HG03439 (cell line): ENCODE measurements at regions not wholly inside any gene's neighbourhood (a gene's known extent, or its start where the extent isn't known, plus 50 kb on each side); places are given as distances from the start of the nearest gene placed in this dataset.
"Not testable (repeated sequence)": the region's sequence is repeated elsewhere in the genome, so short reads cannot be mapped to it uniquely, and the experiment has no call there.

Experiments
- ATAC-seq: cut with Tn5 transposase; IDR thresholded peaks from one replicate; pipeline ENCODE4 v1.9.1; 2021; ENCODE audit warnings: mild to moderate bottlenecking, moderate library complexity; ENCODE audit not compliant: unreplicated experiment

DNA sequence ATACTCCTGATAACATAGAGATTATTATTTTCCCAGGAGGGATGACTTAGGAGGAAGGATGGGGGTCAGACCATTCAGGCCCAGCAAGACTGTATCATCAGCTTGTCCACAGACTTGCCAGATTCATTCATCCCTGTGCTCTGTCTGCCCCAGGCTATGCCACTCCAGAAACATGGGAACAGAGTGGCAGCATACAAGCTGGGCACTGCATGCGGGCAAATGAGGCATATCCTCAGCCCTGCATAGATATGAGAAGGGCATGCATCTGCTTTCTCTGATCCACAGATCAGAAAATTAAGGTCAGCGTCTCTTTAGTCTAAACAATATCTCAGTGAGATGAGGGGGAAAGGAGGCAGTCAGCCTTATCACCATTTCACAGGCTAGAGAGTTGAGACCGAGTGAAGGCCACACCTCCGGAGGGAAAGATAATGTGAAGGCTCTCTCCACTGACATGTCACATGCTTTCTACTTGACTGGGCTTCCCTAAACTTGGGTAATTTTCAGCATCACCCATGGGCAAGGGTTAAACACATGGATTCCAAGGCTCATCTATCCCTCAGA lies 140.5 kb downstream of the TFAP2B start:
- ATAC-seq, result no peak

GRCh38 chr6:50961611-50962010 lies 142.9 kb downstream of the TFAP2B start:
- no peak for ATAC-seq

DNA sequence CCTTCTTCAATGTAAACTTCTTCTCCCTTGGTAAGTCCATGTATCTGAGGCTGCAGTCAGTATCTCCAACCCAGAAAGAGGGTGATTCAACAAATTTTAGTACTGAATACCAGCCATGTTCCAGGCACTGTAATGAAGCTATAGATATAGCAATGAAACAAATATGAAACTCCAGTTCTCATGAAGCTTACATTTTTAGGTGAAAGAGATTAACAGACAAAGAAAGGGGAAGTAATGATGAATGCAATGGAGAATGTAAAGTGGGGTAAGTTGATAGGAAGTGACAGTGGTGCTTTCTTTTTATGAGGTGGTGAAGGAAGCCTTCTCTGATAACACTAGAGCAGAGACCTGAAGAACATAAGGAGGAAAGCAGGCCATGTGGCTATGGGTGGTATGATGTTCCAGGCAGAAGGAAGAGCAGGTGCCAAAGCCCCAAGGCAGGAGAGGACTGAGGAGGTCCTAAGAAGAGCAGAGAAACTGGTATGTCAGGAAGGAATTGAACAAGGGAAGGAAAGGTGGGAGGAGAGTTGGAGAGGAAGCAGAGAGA lies 143.6 kb downstream of the TFAP2B start:
- no peak for ATAC-seq

DNA sequence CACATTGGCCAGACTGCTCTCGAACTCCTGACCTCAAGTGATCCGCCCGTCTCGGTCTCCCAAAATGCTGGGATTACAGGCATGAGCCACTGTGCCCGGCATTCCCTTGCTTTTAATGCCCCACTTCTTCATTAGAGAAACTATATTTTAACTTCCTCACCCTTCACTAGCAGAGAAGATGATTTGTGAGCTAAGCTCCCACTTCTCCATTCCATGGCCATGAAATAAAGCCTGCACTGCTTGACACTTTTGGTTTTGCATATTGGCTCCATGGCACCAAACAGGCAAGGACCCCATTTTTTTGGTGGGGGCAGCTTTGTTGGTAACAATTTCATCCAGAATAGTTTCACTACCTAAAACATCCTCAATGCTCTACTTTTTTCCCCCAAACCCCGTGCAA lies 145.3 kb downstream of the TFAP2B start:
- no peak for ATAC-seq

GRCh38 chr6:50965495-50965894 lies 146.8 kb downstream of the TFAP2B start:
- ATAC-seq, result no peak

DNA sequence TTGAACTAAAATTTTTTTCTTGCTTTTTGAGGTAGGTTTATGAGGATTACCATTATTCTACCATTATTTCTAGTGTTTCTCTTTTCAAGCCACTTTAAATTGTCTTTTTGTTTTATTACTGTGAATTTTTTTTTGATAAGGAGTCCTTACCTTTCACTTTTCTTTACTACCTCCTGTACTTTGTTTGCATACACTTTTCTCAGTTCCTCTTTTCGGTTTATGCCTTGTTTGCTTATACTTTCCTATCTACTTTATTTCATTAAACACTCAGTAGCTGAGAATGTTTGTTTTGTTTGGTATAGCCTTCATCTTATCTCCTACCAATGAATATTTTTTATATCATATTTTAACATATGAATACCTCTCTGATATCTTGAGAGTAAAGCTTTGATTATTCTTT lies 147.9 kb downstream of the TFAP2B start:
- ATAC-seq, result peak; percentile 80

GRCh38 chr6:50966986-50967385 lies 148.3 kb downstream of the TFAP2B start:
- ATAC-seq, result no peak

DNA sequence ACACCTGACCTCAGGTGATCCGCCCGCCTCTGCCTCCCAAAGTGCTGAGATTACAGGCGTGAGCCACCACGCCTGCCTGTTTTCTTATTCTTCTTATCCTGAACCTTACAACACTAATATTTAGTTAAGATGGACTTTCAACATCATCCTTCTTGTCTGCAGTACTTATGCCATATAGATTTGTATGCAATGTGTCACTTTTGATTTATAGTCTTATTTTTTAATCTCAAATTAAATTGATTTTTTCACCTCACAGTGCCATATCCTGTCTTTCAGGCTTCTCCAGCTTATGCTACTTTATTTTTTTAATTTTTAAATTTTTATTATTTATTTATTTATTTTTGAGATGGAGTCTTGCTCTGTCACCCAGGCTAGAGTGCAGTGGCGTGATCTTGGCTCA lies 149.6 kb downstream of the TFAP2B start:
- ATAC-seq, result not testable (repeated sequence)

DNA sequence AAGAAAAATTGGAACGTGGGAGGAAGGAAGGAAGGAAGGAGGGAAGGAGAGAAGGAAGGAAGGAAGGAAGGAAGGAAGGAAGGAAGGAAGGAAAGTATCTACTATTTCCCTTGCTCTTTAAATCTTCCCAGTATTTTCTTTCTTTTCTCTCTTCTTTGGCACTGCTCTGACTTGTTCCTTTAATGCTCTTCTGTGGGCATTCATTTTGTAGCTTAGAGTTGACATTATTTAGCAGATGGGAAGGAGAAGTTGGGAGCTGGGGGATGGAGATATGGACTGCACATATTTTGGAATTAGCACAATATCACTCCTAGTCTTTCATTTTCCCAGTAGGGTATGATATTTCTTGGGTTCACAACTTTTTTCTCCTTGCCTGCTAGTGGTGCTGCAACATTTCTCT lies 152.2 kb downstream of the TFAP2B start:
- no peak for ATAC-seq

DNA sequence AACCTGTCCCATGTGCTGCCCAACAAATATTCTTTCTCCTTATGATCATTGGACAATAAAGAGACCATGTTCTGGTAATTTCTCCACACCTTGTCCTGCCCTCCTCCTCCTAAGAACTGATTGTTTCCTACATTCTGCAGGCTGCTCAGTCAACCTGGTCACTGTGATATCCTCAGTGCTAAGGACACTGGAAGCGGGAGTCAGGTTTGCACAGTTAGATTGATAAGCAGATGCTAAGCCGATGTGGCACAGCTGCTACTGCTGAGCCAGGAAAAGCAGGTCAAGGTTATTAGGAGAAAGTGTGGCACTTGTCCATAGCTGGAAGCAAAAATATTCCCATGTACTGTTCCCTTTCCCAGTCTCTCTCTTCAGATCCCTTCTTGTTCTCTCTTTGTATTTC lies 154.8 kb downstream of the TFAP2B start:
- no peak for ATAC-seq

GRCh38 chr6:50974319-50974718 lies 155.6 kb downstream of the TFAP2B start:
- ATAC-seq, result no peak

DNA sequence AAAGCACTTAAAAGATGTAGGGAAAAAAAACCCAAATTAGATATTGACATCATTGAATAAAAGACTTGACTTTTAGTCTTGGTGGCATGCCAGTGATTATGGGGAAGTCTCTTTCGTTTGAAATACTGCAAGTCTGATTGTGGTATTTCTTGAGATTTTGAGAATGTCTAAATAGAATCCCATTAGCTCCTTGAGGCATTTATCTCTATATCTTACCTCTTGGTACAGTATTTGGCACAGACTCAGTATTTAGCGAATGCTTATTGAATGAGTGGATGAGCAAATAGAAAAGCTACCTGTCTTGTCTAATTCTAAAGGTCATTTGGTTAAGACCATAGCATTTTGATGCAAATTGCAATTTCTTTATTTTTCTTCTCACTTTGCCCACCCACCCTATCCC lies 156.5 kb downstream of the TFAP2B start:
- no peak for ATAC-seq

GRCh38 chr6:50976907-50977306 lies 158.2 kb downstream of the TFAP2B start:
- ATAC-seq, result no peak

DNA sequence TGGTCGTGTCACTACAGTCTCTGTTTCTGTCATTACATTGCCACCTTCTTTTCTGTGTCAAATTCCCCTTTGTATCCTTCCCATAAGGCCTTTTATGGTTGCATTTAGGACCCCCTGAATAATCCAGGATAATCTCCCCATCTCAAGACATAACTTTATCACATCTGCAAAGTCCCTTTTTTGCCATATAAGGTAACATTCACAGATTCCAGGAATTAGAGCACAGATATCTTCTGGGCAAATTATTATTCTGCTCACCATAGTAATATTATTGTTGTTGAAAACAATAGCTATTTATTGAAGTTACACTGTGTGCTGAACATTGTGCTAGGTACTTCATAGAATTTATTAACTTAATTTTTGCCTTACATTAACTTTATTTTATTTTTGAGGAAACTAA lies 159.1 kb downstream of the TFAP2B start:
- no peak for ATAC-seq

GRCh38 chr6:50978380-50979170 lies 159.9 kb downstream of the TFAP2B start:
- no peak for ATAC-seq

GRCh38 chr6:50979171-50979525 lies 160.5 kb downstream of the TFAP2B start:
- no peak for ATAC-seq

DNA sequence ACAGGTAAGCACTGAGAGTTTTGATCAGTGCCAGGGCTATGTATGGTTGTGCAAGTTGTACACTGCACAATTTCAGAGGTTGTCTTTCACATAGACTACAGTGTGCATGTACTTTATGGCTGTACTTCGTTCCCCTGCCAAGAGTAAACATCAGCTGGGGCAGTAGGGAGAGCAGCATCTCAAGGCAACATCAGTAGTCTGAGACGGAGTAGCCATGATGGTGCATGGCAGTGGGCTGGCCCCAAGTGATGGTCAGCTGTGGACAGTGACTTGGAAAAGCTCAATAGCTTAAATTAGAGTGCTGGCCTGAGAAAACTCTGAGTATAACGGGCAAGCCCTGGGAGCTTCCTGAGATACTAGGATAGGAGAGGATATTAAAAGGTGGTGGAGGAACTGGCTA lies 165.5 kb downstream of the TFAP2B start:
- ATAC-seq, result no peak

GRCh38 chr6:50986319-50986718 lies 167.6 kb downstream of the TFAP2B start:
- ATAC-seq, result no peak

GRCh38 chr6:50989123-50989522 lies 170.5 kb downstream of the TFAP2B start:
- ATAC-seq, result no peak

DNA sequence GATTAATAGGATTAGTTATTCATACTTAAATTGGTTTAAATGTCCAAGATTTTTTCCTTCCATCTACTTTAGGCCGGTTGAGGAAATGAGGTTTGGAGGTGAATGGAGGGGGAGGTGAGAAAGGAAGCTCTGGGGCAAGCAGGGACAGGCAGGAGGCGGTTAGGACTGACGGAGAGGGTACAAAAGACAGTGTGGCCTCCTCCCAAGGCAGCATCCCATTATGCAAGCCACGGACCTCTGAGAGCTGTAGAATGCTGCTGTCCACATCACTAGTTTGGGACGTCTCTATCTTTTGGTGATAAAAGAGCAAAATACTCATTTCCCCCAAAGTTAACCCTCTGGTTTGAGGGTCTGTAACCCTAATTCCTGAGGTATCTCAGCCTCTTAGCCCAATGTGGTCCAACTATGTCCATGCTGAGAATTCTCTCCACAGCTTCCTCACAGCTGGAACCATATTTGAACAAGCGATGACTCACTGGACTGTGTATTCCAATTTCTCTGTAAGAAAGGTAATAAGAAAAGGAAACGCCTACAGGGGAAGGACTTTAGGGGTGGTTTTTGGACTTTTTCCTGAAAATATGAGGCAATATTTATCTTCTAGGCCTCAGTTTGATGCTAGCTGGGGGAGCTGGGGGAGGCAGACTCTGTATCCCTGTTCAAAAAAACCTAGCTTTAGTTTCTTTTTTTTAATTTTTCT lies 172.2 kb downstream of the TFAP2B start:
- no peak for ATAC-seq

DNA sequence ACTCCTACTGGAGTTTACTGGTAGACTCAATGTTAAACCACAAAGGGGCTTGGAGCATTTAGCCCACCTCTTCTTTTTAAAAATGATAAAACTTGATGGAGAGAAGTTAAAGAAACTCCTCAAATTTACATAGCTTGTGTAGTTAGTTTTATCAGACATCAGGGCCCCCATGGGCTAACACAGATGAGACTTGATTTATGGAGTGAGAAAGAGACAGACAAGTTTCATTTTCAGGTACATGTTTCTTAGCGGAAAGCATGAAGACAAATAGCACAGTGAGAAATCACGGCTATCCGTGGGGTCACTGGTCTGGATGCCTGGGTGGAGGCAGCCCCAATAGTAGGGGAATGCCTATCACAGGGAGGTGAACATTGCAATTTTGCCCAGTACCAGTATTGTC lies 173.6 kb downstream of the TFAP2B start:
- no peak for ATAC-seq
